Pancreas (tissue), 10 donors: ENCODE measurements at regions not wholly inside any gene's neighbourhood (a gene's known extent, or its start where the extent isn't known, plus 50 kb on each side); places are given as distances from the start of the nearest gene placed in this dataset.

ENCODE experiments used
- ATAC-seq, 4 donors: fragments of 200-7000 bp; cut with Tn5 transposase; one replicate each; pipeline versions ENCODE4 v1.8.0 to v1.9.1; 2020; ENCODE audit warnings: mild to moderate bottlenecking in 4 of 4, moderate library complexity in 4 of 4
- DNase-seq, 6 donors: peaks; one replicate each; pipeline ENCODE4 v3.0.0-alpha.2; 2020
- FAIRE-seq: peaks from 2 replicates; lab custom pipeline; 2012; peaks lifted over from hg19 to GRCh38; lab: Jason Lieb, UNC
- H3K27ac ChIP-seq, 4 donors: fragments of 200-600 bp; sonication (generic); 1 replicate in 3 of 4; 2 replicates in 1 of 4; pipeline versions ENCODE4 v1.5.0 to v1.8.0; 2020
- H3K27me3 ChIP-seq, 4 donors: fragments of 200-600 bp; one replicate each; pipeline ENCODE4 v1.8.0; 2021
- H3K36me3 ChIP-seq, 3 donors: fragments of 200-600 bp; sonication (generic) in 1 of 3; one replicate each; pipeline versions ENCODE4 v1.5.0 to v1.8.0; 2020 to 2021
- H3K4me1 ChIP-seq, 3 donors: fragments of 200-600 bp; one replicate each; pipeline ENCODE4 v1.8.0; 2021
- H3K4me3 ChIP-seq, 4 donors: fragments of 200-600 bp; sonication (generic) in 2 of 4; one replicate each; pipeline versions ENCODE4 v1.5.0 to v1.8.0; 2020 to 2021
- H3K9me3 ChIP-seq, 4 donors: fragments of 200-600 bp; one replicate each; pipeline ENCODE4 v1.8.0; 2021
- CTCF ChIP-seq, 4 donors: fragments of 200-600 bp; sonication (generic) in 3 of 4; IDR thresholded peaks; one replicate each; pipeline versions ENCODE4 v1.5.0 to v1.8.0; 2021; ENCODE audit warnings: antibody characterized with exemption in 4 of 4
- WGBS, 2 donors: extraction: QIAGEN DNeasy Blood & Tissue Kit; methylation state at CpG; one replicate each; pipeline ENCODE4 v1.1.7; 2013; 5-methylcytosine and 5-hydroxymethylcytosine counted together
- intact Hi-C, 3 donors: fragments of 100-400 bp; cut with DNase I; formaldehyde crosslinking; loops; one replicate each; pipeline versions ENCODE4 v1.11.1 to v1.14.2; 2022
- donor health status: healthy with polysubstance abuse.
- donor health status: DM: no; HTN: no; CAD: no; lungs with moderate emphysema.
- donor health status: DM: no; HTN: no; CAD: no.
- donor health status: control.
- donor health status: control.
- donor health status: Bipolar disorder and iron deficiency.
- donor health status: DM: yes; HTN: yes; CAD: no.
- donor health status: DM: no; HTN: no; CAD: no.
- donor health status: DM: no; HTN: no; CAD: no.
- donor health status: DM: yes; HTN: yes; CAD: no.

- H3K4me1 ChIP-seq = no peaks in the 10 kb centered on the region
- intact Hi-C loops = no loop called here
- no peaks in the 10 kb centered on the region for H3K9me3 ChIP-seq
- no peak overlapping the region for H3K4me3 ChIP-seq
- no peaks in the 10 kb centered on the region for H3K27me3 ChIP-seq
- TF ChIP-seq CTCF (IDR thresholded peaks at IDR 0.05) = no peak
- WGBS, 2 donors = 70 to 84% methylated on average over 1 of the region's 1 CpG
- DNase-seq = no peak
- FAIRE-seq = no peak
- no peaks in the 10 kb centered on the region for H3K36me3 ChIP-seq
- ATAC-seq = no peak
- no peak overlapping the region for H3K27ac ChIP-seq
Measured at GRCh38 chr6:94215552-94215951, 796.2 kb upstream of the EPHA7 start.

GRCh38 chr6:94213226-94213625 lies 793.9 kb upstream of the EPHA7 start:
- Histone ChIP-seq H3K4me1 (no peaks in the 10 kb centered on the region), H3K4me3 (no peak overlapping the region), H3K27ac (no peak overlapping the region), H3K27me3 (no peaks in the 10 kb centered on the region), H3K36me3 (no peaks in the 10 kb centered on the region), H3K9me3 (no peaks in the 10 kb centered on the region)
- intact Hi-C loops = no loop called here
- FAIRE-seq (no peak), DNase-seq (no peak), ATAC-seq (no peak)
- 4 to 9% methylated on average over 2 of the region's 2 CpGs for WGBS, 2 donors
- no peak for TF ChIP-seq CTCF (IDR thresholded peaks at IDR 0.05)

- no peaks in the 10 kb centered on the region for H3K9me3 ChIP-seq
- no peaks in the 10 kb centered on the region for H3K36me3 ChIP-seq
- FAIRE-seq = no peak
- DNase-seq = no peak
- intact Hi-C loops = no loop called here
- no peaks in the 10 kb centered on the region for H3K27me3 ChIP-seq
- no peaks in the 10 kb centered on the region for H3K4me1 ChIP-seq
- no peak for ATAC-seq
- 80 to 91% methylated on average over 5 of the region's 5 CpGs for WGBS, 2 donors
- no peak for TF ChIP-seq CTCF (IDR thresholded peaks at IDR 0.05)
- H3K4me3 ChIP-seq = no peak overlapping the region
- H3K27ac ChIP-seq = no peak overlapping the region
Measured at GRCh38 chr6:94196891-94197290, 777.5 kb upstream of the EPHA7 start.

- no peak overlapping the region for H3K4me3 ChIP-seq
- intact Hi-C loops = no loop called here
- no peak for TF ChIP-seq CTCF (IDR thresholded peaks at IDR 0.05)
- no peaks in the 10 kb centered on the region for H3K9me3 ChIP-seq
- no peak for DNase-seq
- WGBS, 2 donors = 84 to 86% methylated on average over 2 of the region's 2 CpGs
- no peak for FAIRE-seq
- H3K4me1 ChIP-seq = no peaks in the 10 kb centered on the region
- ATAC-seq = no peak
- no peak overlapping the region for H3K27ac ChIP-seq
- no peaks in the 10 kb centered on the region for H3K27me3 ChIP-seq
- H3K36me3 ChIP-seq = no peaks in the 10 kb centered on the region
Measured at GRCh38 chr6:94190030-94190429, 770.7 kb upstream of the EPHA7 start.

GRCh38 chr6:94184666-94185464 lies 765.5 kb upstream of the EPHA7 start:
- Histone ChIP-seq H3K27ac (no peak overlapping the region), H3K27me3 (no peaks in the 10 kb centered on the region), H3K4me3 (no peak overlapping the region), H3K36me3 (no peaks in the 10 kb centered on the region), H3K4me1 (no peaks in the 10 kb centered on the region), H3K9me3 (no peaks in the 10 kb centered on the region)
- ATAC-seq (no peak), DNase-seq (no peak), FAIRE-seq (no peak)
- intact Hi-C loops = no loop called here
- 94 to 95% methylated on average over 2 of the region's 2 CpGs for WGBS, 2 donors
- TF ChIP-seq CTCF (IDR thresholded peaks at IDR 0.05) = no peak
